B cell (primary cell): ENCODE measurements at regions not wholly inside any gene's neighbourhood (a gene's known extent, or its start where the extent isn't known, plus 50 kb on each side); places are given as distances from the start of the nearest gene placed in this dataset.
"Not testable (repeated sequence)": the region's sequence is repeated elsewhere in the genome, so short reads cannot be mapped to it uniquely, and the experiment has no call there.

Experiments used
- ATAC-seq: fragments of 200-7000 bp; cut with Tn5 transposase; one replicate; pipeline ENCODE4 v1.10.0; 2021; ENCODE audit warnings: low read depth, mild to moderate bottlenecking, moderate number of reproducible peaks, moderate library complexity
- CTCF ChIA-PET: fragments of 350-600 bp; sonication (Branson Sonifier 250); formaldehyde crosslinking; loops from one replicate; lab custom pipeline; 2021; ENCODE audit warnings: antibody characterized with exemption, inconsistent platforms; lab: Charles Lee
- POLR2A ChIA-PET: fragments of 350-600 bp; sonication (Branson Sonifier 250); formaldehyde crosslinking; loops from one replicate; lab custom pipeline; 2021; ENCODE audit warnings: antibody characterized with exemption; lab: Charles Lee
- DNase-seq: peaks from one replicate; pipeline ENCODE4 v3.0.0; 2013
- H2AFZ ChIP-seq: 2 replicates; pipeline ENCODE4 v1.6.1; 2012; ENCODE audit warnings: mild to moderate bottlenecking, low read depth, low read length; ENCODE audit not compliant: insufficient read depth, poor library complexity, severe bottlenecking
- H3K27ac ChIP-seq, 2 donors: 1 replicate in 1 of 2; 2 replicates in 1 of 2; pipeline ENCODE4 v1.5.1; 2012 to 2013; ENCODE audit warnings: low read length in 2 of 2, mild to moderate bottlenecking in 2 of 2, moderate library complexity in 1 of 2
- H3K27me3 ChIP-seq, 4 experiments: fragments of 200-600 bp in 1 of 4; sonication (generic) in 1 of 4; replicated peaks in 1 of 4; 1 replicate in 2 of 4; 2 replicates in 2 of 4; pipeline versions ENCODE4 v1.6.1 to v1.7.0; 2013 to 2016; ENCODE audit warnings: low read length in 3 of 4, mild to moderate bottlenecking in 2 of 4, mixed read lengths in 1 of 4, moderate library complexity in 1 of 4; ENCODE audit not compliant: insufficient read depth in 4 of 4, control insufficient read depth in 3 of 4; ENCODE audit errors: control extremely low read depth in 1 of 4
- H3K36me3 ChIP-seq, 2 experiments: replicated peaks in 1 of 2; 1 replicate in 1 of 2; 2 replicates in 1 of 2; pipeline versions ENCODE4 v1.6.1 to v1.7.1; 2013; ENCODE audit warnings: low read length in 1 of 2; ENCODE audit not compliant: insufficient read depth in 2 of 2, control insufficient read depth in 1 of 2; ENCODE audit errors: control extremely low read depth in 1 of 2, extremely low read depth in 1 of 2
- H3K4me1 ChIP-seq, 2 donors: fragments of 200-600 bp in 1 of 2; sonication (generic) in 1 of 2; 1 replicate in 1 of 2; 2 replicates in 1 of 2; pipeline versions ENCODE4 v1.5.1 to v1.6.1; 2013 to 2017; ENCODE audit warnings: low read length in 2 of 2; ENCODE audit not compliant: control insufficient read depth in 2 of 2, insufficient read depth in 2 of 2
- H3K4me2 ChIP-seq: replicated peaks from 2 replicates; pipeline ENCODE3; 2012; ENCODE audit warnings: mild to moderate bottlenecking, low read depth, low read length; ENCODE audit not compliant: poor library complexity, severe bottlenecking
- H3K4me3 ChIP-seq, 5 experiments: fragments of 200-600 bp in 1 of 5; sonication (generic) in 1 of 5; 1 replicate in 3 of 5; 2 replicates in 2 of 5; pipeline versions ENCODE4 v1.5.1 to v1.7.0; 2011 to 2016; ENCODE audit warnings: low read length in 4 of 5, mild to moderate bottlenecking in 4 of 5, low read depth in 2 of 5, control low read depth in 1 of 5, moderate library complexity in 1 of 5; ENCODE audit not compliant: insufficient read depth in 1 of 5; ENCODE audit errors: control extremely low read depth in 1 of 5, extremely low read depth in 1 of 5
- H3K79me2 ChIP-seq: fragments of 200-600 bp; sonication (generic); one replicate; pipeline ENCODE4 v1.6.0; 2016; ENCODE audit warnings: low read length; ENCODE audit not compliant: control insufficient read depth, insufficient read depth
- H3K9ac ChIP-seq: fragments of 200-600 bp; sonication (generic); 2 replicates; pipeline ENCODE4 v1.6.1; 2017; ENCODE audit warnings: mild to moderate bottlenecking, low read length, moderate library complexity
- H3K9me3 ChIP-seq, 3 donors: one replicate each; pipeline versions ENCODE4 v1.6.1 to v1.7.1; 2013; ENCODE audit warnings: low read length in 2 of 3; ENCODE audit not compliant: control insufficient read depth in 2 of 3, insufficient read depth in 1 of 3; ENCODE audit errors: control extremely low read depth in 1 of 3
- H4K20me1 ChIP-seq: 2 replicates; pipeline ENCODE4 v1.6.0; 2012; ENCODE audit warnings: mild to moderate bottlenecking, low read length; ENCODE audit not compliant: insufficient read depth, control insufficient read depth, poor library complexity, severe bottlenecking
- H3K27ac Mint-ChIP-seq: one replicate; pipeline ENCODE4 v1.8.0; 2021; ENCODE audit warnings: mixed read lengths
- H3K27me3 Mint-ChIP-seq: one replicate; pipeline ENCODE4 v1.8.0; 2021; ENCODE audit warnings: mixed read lengths
- H3K4me1 Mint-ChIP-seq: one replicate; pipeline ENCODE4 v1.8.0; 2021; ENCODE audit warnings: mixed read lengths
- H3K4me3 Mint-ChIP-seq: one replicate; pipeline ENCODE4 v1.8.0; 2021; ENCODE audit warnings: mixed read lengths
- H3K9me3 Mint-ChIP-seq: one replicate; pipeline ENCODE4 v1.8.0; 2022; ENCODE audit warnings: mixed read lengths; ENCODE audit not compliant: insufficient read depth
- CTCF ChIP-seq: fragments of 200-600 bp; IDR thresholded peaks from one replicate; pipeline ENCODE4 v1.8.0; 2022; ENCODE audit warnings: antibody characterized with exemption, mild to moderate bottlenecking
- EZH2 ChIP-seq: IDR thresholded peaks from 2 replicates; pipeline ENCODE4 v1.6.1; 2012; ENCODE audit warnings: borderline replicate concordance, low read depth, mild to moderate bottlenecking, moderate library complexity, low read length; ENCODE audit not compliant: insufficient read depth, poor library complexity, severe bottlenecking
- WGBS: methylation state at CpG from one replicate; pipeline ENCODE4 v1.1.5; 2013; ENCODE audit warnings: missing lambda C conversion rate; ENCODE audit not compliant: insufficient coverage; 5-methylcytosine and 5-hydroxymethylcytosine counted together
- intact Hi-C: fragments of 100-400 bp; cut with micrococcal nuclease; formaldehyde crosslinking; loops from one replicate; pipeline ENCODE4 v1.10.0; 2022

DNA sequence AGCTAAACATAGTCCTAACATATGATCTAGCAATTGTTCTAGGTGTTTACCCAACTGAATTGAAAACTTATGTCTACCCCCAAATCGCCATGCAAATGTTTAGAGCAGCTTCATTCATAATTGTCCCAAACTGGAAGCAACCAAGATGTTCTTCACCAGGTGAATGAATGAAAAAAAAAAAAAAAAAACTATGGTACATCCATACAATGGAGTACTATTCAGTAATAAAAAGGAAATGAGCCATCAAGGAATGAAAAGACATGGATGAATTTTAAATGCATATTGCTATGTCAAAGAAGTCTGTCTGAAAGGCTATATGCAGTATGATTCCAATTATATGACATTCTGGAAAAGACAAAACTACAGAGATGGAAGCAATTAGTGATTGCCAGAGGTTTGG lies 98.6 kb upstream of the ITPRID2 start:
- H3K4me1 Mint-ChIP-seq: no peaks in the 10 kb centered on the region
- Histone ChIP-seq H3K36me3 (no peaks in the 10 kb centered on the region), H3K79me2 (no peaks in the 10 kb centered on the region), H3K4me2 (no peak overlapping the region), H3K9ac (no peak overlapping the region), H3K9me3 (no peaks in the 10 kb centered on the region), H3K4me1 (no peaks in the 10 kb centered on the region), H2AFZ (no peak overlapping the region), H3K27ac (no peak overlapping the region), H3K27me3 (no peaks in the 10 kb centered on the region), H3K4me3 (no peak overlapping the region), H4K20me1 (no peaks in the 10 kb centered on the region)
- ATAC-seq: no peak
- POLR2A ChIA-PET: interaction anchor here (0.6 kb wide), 1 partner anchor 161 kb away, joined by 5 read pairs; no protein-coding TSS in a partner anchor
- no peak for DNase-seq
- peaks cover 5% of the 10 kb centered on the region for H3K27me3 Mint-ChIP-seq
- intact Hi-C loops: no loop called here
- no peak overlapping the region for H3K4me3 Mint-ChIP-seq
- CTCF ChIA-PET: no interaction called here
- no peak overlapping the region for H3K27ac Mint-ChIP-seq
- WGBS: no CpG with 5 or more reads among the region's 1 CpG
- peaks cover 5% of the 10 kb centered on the region for H3K9me3 Mint-ChIP-seq
- TF ChIP-seq EZH2 (no peak), CTCF (no peak)

GRCh38 chr2:181798022-181798421 lies 93.5 kb upstream of the ITPRID2 start:
- no peak for ATAC-seq
- DNase-seq: no peak
- peaks cover 2% of the 10 kb centered on the region for H3K9me3 Mint-ChIP-seq
- Histone ChIP-seq H3K4me1 (no peaks in the 10 kb centered on the region), H3K4me2 (no peak overlapping the region), H3K79me2 (no peaks in the 10 kb centered on the region), H3K27me3 (no peaks in the 10 kb centered on the region), H3K9me3 (no peaks in the 10 kb centered on the region), H4K20me1 (no peaks in the 10 kb centered on the region), H3K36me3 (no peaks in the 10 kb centered on the region), H2AFZ (no peak overlapping the region), H3K27ac (no peak overlapping the region), H3K4me3 (no peak overlapping the region), H3K9ac (no peak overlapping the region)
- H3K27me3 Mint-ChIP-seq: peaks cover 9% of the 10 kb centered on the region
- ChIA-PET CTCF (no interaction called here), POLR2A (no interaction called here)
- H3K4me1 Mint-ChIP-seq: no peaks in the 10 kb centered on the region
- no peak overlapping the region for H3K27ac Mint-ChIP-seq
- no peak overlapping the region for H3K4me3 Mint-ChIP-seq
- intact Hi-C loops: no loop called here
- TF ChIP-seq EZH2: no peak
- no peak for TF ChIP-seq CTCF
- WGBS: no CpG with 5 or more reads among the region's 2 CpGs

DNA sequence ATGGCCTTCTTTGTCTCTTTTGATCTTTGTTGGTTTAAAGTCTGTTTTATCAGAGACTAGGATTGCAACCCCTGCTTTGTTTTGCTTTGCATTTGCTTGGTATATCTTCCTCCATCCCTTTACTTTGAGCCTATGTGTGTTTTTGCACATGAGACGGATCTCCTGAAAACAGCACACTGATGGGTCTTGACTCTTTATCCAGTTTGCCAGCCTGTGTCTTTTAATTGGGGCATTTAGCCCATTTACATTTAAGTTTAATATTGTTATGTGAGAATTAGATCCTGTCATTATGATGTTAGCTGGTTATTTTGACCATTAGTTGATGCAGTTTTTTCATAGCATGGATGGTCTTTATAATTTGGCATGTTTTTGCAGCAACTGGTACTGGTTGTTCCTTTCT lies 89.2 kb upstream of the ITPRID2 start:
- H3K4me3 Mint-ChIP-seq, H3K4me2 ChIP-seq, H3K79me2 ChIP-seq, H3K27ac Mint-ChIP-seq, POLR2A ChIA-PET, ATAC-seq, H3K4me3 ChIP-seq, H3K27me3 ChIP-seq, H3K36me3 ChIP-seq, intact Hi-C loops, CTCF ChIA-PET, H3K27ac ChIP-seq, H3K4me1 ChIP-seq, H3K9me3 ChIP-seq, H4K20me1 ChIP-seq, DNase-seq, H3K9me3 Mint-ChIP-seq, H2AFZ ChIP-seq, H3K9ac ChIP-seq, H3K4me1 Mint-ChIP-seq: not testable (repeated sequence)
- WGBS: no CpG with 5 or more reads among the region's 1 CpG
- H3K27me3 Mint-ChIP-seq: peaks cover 12% of the 10 kb centered on the region
